ENCODE measurements at regions not wholly inside any gene's neighbourhood (a gene's known extent, or its start where the extent isn't known, plus 50 kb on each side); places are given as distances from the start of the nearest gene placed in this dataset.

DNA sequence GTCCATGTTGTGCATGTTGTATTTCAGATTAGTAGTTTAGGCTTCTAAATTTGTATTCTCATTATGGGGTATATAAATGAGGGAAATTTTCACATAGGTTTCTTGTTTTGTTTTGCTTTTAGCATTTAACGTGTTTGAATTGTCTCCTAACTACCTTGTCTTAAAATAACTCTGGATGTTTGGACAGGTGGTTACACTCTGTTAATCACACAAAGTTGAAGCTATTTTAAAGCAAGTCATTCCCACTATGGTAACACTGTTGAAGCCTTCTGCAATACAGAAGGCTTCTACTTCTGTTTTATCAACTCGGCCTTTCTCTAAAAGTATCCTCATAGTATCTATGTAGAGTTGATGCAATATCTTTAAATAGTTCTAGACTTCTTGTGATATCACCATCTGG lies 245.3 kb upstream of the HTR2A start:
- TF ChIP-seq, protein P1, sequence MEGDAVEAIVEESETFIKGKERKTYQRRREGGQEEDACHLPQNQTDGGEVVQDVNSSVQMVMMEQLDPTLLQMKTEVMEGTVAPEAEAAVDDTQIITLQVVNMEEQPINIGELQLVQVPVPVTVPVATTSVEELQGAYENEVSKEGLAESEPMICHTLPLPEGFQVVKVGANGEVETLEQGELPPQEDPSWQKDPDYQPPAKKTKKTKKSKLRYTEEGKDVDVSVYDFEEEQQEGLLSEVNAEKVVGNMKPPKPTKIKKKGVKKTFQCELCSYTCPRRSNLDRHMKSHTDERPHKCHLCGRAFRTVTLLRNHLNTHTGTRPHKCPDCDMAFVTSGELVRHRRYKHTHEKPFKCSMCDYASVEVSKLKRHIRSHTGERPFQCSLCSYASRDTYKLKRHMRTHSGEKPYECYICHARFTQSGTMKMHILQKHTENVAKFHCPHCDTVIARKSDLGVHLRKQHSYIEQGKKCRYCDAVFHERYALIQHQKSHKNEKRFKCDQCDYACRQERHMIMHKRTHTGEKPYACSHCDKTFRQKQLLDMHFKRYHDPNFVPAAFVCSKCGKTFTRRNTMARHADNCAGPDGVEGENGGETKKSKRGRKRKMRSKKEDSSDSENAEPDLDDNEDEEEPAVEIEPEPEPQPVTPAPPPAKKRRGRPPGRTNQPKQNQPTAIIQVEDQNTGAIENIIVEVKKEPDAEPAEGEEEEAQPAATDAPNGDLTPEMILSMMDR (optimal IDR thresholded peaks at IDR 0.05 in 1 of 3, IDR thresholded peaks at IDR 0.05 in 1 of 3, conservative IDR thresholded peaks at IDR 0.05 in 1 of 3; ENCODE audit: extremely low read depth in 1 of 3, insufficient read depth in 2 of 3, low read length in 3 of 3) = no peak
- no peak for TF ChIP-seq EZH2 (IDR thresholded peaks at IDR 0.05; ENCODE audit: low read length)
